Islet precursor cell (in vitro differentiated cells): ENCODE measurements at regions not wholly inside any gene's neighbourhood (a gene's known extent, or its start where the extent isn't known, plus 50 kb on each side); places are given as distances from the start of the nearest gene placed in this dataset.

Experiments used
- DNase-seq: peaks from one replicate; pipeline ENCODE4 v3.0.0-alpha.2; 2018

- no peak for DNase-seq
These were observed 172.6 kb downstream of the ZNF248 start for GRCh38 chr10:37684765-37685164.

- DNase-seq: no peak
These were observed 174.8 kb downstream of the ZNF248 start for GRCh38 chr10:37682617-37683016.

GRCh38 chr10:37681617-37681999 lies 175.8 kb downstream of the ZNF248 start:
- no peak for DNase-seq

GRCh38 chr10:37680716-37681616 lies 176.4 kb downstream of the ZNF248 start:
- DNase-seq: no peak

GRCh38 chr10:37680243-37680683 lies 177.1 kb downstream of the ZNF248 start:
- no peak for DNase-seq

GRCh38 chr10:37679465-37679864 lies 177.9 kb downstream of the ZNF248 start:
- DNase-seq: no peak

GRCh38 chr10:37675449-37675848 lies 182.0 kb downstream of the ZNF248 start:
- no peak for DNase-seq

- no peak for DNase-seq
These were observed 185.6 kb downstream of the ZNF248 start for GRCh38 chr10:37671802-37672201.

GRCh38 chr10:37667736-37668135 lies 189.7 kb downstream of the ZNF248 start:
- DNase-seq: no peak

GRCh38 chr10:37654466-37654865 lies 202.9 kb downstream of the ZNF248 start:
- DNase-seq: no peak

GRCh38 chr10:37643187-37643586 lies 214.2 kb downstream of the ZNF248 start:
- no peak for DNase-seq

- DNase-seq: no peak
These were observed 217.1 kb downstream of the ZNF248 start for GRCh38 chr10:37640301-37640700.

- DNase-seq: no peak
These were observed 218.2 kb downstream of the ZNF248 start for GRCh38 chr10:37639200-37639599.

- no peak for DNase-seq
These were observed 218.8 kb downstream of the ZNF248 start for GRCh38 chr10:37638569-37638968.

- DNase-seq: no peak
These were observed 223.0 kb downstream of the ZNF248 start for GRCh38 chr10:37634351-37634880.

- no peak for DNase-seq
These were observed 224.8 kb downstream of the ZNF248 start for GRCh38 chr10:37632641-37633040.

GRCh38 chr10:37623506-37623905 lies 233.9 kb downstream of the ZNF248 start:
- DNase-seq: no peak

- DNase-seq: no peak
These were observed 238.1 kb downstream of the ZNF248 start for GRCh38 chr10:37619336-37619735.

- DNase-seq: no peak
These were observed 269.1 kb downstream of the ZNF248 start for GRCh38 chr10:37588299-37588698.

GRCh38 chr10:37584643-37585042 lies 272.8 kb downstream of the ZNF248 start:
- DNase-seq: no peak

- no peak for DNase-seq
These were observed 275.2 kb downstream of the ZNF248 start for GRCh38 chr10:37582237-37582636.

GRCh38 chr10:37576154-37576553 lies 281.3 kb downstream of the ZNF248 start:
- no peak for DNase-seq

- DNase-seq: no peak
These were observed 285.2 kb downstream of the ZNF248 start for GRCh38 chr10:37572206-37572605.

GRCh38 chr10:37566332-37566731 lies 291.1 kb downstream of the ZNF248 start:
- no peak for DNase-seq

GRCh38 chr10:37563715-37564108 lies 293.7 kb downstream of the ZNF248 start:
- no peak for DNase-seq
